A172 (cell line): ENCODE measurements at regions not wholly inside any gene's neighbourhood (a gene's known extent, or its start where the extent isn't known, plus 50 kb on each side); places are given as distances from the start of the nearest gene placed in this dataset.

Experiments used
- DNase-seq: peaks from one replicate; pipeline ENCODE4 v3.0.0-alpha.2; 2015; ENCODE audit warnings: low spot score

- DNase-seq = no peak
Observed at GRCh38 chr14:98103705-98104104, 1168.3 kb downstream of the BCL11B start.

- no peak for DNase-seq
Observed at GRCh38 chr14:98109326-98109725, 1162.7 kb downstream of the BCL11B start.

- DNase-seq = no peak
Observed at GRCh38 chr14:98112194-98112780, 1159.7 kb downstream of the BCL11B start.

- DNase-seq = no peak
Observed at GRCh38 chr14:98114122-98114895, 1157.7 kb downstream of the BCL11B start.

- DNase-seq = no peak
Observed at GRCh38 chr14:98114946-98115345, 1157.1 kb downstream of the BCL11B start.

- no peak for DNase-seq
Observed at GRCh38 chr14:98118749-98119148, 1153.2 kb downstream of the BCL11B start.

GRCh38 chr14:98119739-98120138 is 1152.3 kb downstream of the BCL11B start:
- DNase-seq = no peak

- no peak for DNase-seq
Observed at GRCh38 chr14:98120831-98121464, 1151.0 kb downstream of the BCL11B start.

GRCh38 chr14:98122527-98122926 is 1149.5 kb downstream of the BCL11B start:
- DNase-seq = no peak

GRCh38 chr14:98130691-98131090 is 1141.3 kb downstream of the BCL11B start:
- no peak for DNase-seq

- no peak for DNase-seq
Observed at GRCh38 chr14:98131406-98131805, 1140.6 kb downstream of the BCL11B start.

- no peak for DNase-seq
Observed at GRCh38 chr14:98133806-98134205, 1138.2 kb downstream of the BCL11B start.

GRCh38 chr14:98136012-98136789 is 1135.8 kb downstream of the BCL11B start:
- no peak for DNase-seq

GRCh38 chr14:98137131-98138025 is 1134.6 kb downstream of the BCL11B start:
- DNase-seq = no peak

GRCh38 chr14:98138666-98139065 is 1133.3 kb downstream of the BCL11B start:
- DNase-seq = no peak

- DNase-seq = no peak
Observed at GRCh38 chr14:98140862-98141530, 1131.0 kb downstream of the BCL11B start.

- no peak for DNase-seq
Observed at GRCh38 chr14:98143566-98143965, 1128.4 kb downstream of the BCL11B start.

- no peak for DNase-seq
Observed at GRCh38 chr14:98144964-98145363, 1127.0 kb downstream of the BCL11B start.

- DNase-seq = no peak
Observed at GRCh38 chr14:98146416-98146815, 1125.6 kb downstream of the BCL11B start.

- no peak for DNase-seq
Observed at GRCh38 chr14:98154254-98154653, 1117.7 kb downstream of the BCL11B start.

- DNase-seq = no peak
Observed at GRCh38 chr14:98156411-98156810, 1115.6 kb downstream of the BCL11B start.
